ENCODE measurements at regions not wholly inside any gene's neighbourhood (a gene's known extent, or its start where the extent isn't known, plus 50 kb on each side); places are given as distances from the start of the nearest gene placed in this dataset.
"Not testable (repeated sequence)": the region's sequence is repeated elsewhere in the genome, so short reads cannot be mapped to it uniquely, and the experiment has no call there.

- DNase-seq = no peak
Observed at GRCh38 chrX:50967736-50968135, 57.2 kb downstream of the BMP15 start.

DNA sequence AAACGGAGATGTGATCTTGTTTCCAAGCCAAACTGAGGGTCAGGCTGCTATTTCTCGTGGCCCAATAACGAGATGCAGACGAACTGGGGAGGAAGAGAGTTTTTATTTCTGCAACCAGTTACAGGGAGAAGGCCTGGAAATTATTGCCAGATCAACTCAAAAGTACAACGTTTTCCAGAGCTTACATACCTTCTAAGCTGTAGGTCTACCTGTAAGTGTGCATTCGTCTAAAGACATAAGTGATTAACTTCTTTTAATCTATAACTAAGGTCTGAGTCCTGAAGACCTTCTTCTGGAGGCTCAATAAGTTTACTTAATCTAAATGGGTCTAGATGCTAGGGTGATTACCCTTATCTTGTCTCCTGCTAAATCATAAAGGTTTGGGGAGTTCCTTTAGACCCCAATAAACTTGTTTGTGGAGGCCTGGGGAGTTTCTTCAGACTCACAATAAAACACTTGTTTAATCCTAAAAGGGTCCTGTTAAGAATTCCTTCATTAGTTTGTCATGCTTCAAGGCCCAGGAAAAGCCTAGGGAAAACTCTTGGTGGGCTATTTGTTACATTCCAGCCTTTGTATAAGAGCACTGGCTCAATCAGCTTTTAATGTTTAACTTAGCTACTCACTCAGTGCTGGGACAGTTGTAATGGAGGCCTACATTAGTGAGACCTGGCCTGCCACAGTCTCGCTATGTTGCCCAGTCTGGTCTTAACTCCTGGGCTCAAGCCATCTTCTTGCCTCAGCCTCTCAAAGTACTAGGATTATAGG, 58.5 kb downstream of the BMP15 start:
- DNase-seq = not testable (repeated sequence)

- no peak for DNase-seq
Observed at GRCh38 chrX:50971395-50971794, 60.9 kb downstream of the BMP15 start.

- DNase-seq = no peak
Observed at GRCh38 chrX:50973199-50973598, 62.7 kb downstream of the BMP15 start.

- DNase-seq = no peak
Observed at GRCh38 chrX:50978920-50979682, 68.6 kb downstream of the BMP15 start.

- DNase-seq = no peak
Observed at GRCh38 chrX:50980251-50980650, 69.7 kb downstream of the BMP15 start.

DNA sequence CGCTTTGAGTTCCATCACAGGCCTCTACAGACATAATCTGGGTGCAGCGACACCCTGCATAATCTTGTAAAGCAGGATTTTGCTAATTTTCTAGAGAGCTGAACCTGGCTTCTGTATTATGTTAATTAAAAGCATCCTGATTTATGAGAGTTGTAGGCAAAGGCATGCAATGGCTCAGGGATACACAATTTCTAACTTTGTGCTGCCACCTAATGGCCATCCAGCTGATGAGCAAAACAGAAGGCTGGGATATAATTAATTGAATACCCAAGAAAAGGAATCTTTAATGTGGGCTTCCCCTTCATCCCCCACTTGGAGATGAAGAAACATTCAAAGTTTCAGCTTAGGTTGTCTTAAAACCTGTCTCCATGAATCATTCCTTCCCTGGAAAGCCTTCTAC, 78.1 kb downstream of the BMP15 start:
- no peak for DNase-seq

- DNase-seq = no peak
Observed at GRCh38 chrX:50996930-50997329, 86.4 kb downstream of the BMP15 start.

GRCh38 chrX:51000384-51000783, 89.8 kb downstream of the BMP15 start:
- not testable (repeated sequence) for DNase-seq

DNA sequence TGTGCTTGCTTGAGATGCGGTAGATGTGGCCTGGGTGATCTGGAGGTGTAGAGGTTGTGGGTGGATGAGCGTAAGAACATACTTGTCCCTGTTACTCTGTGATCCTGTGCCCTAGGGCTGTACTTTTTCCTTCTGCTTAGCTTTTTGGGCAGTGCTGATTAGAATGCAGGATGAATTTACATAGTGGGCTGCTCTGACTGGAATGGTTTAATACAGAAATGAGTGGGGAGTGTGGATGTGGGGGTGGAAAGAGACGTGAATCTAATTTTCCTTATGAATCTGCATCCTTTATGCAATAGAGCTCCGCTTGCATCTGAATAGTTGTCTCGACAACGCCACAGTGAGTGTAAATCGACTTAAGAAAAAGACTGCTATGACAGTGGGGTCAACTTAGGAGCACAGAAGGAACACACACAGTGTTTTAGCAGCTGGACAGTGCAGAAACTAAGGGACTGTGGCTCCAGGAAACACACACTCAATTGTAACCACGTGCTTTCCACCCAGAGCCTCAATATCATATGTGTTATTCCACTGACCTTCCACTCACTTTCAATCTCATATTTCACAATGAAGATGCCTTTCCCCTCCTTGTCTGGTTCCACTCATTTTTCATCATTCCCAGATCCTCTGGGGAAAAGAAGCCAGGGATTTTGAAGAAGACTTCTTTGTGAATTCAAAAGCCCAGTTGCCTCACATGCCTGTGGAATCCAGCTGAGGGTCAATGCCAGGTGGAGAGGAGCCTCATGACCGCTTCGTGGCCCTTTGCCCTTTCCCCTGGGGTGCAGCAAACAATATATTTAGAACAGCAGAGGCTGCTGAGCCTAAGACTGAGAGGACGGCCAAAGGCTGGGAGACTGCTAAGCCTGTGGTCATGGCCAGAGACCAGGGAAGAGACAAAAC, 91.4 kb downstream of the BMP15 start:
- not testable (repeated sequence) for DNase-seq

DNA sequence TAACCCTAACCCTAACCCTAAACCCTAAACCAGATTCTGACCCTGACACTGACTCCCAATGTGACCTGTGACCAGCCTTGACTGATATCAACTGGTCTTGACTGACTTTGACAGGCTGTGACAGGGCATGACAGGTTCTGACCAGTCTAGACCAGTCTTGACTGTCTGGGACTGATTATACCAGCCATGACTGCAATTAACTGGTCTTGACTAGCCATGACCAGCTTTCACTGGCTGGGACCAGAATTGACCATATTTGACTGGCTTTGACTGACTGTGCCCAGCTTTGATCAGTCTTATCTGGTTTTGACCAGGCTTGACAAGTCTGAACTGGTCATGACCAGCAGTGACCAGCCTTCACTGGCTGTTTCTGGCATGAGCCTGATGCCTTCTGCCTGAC, 95.5 kb downstream of the BMP15 start:
- DNase-seq = no peak

DNA sequence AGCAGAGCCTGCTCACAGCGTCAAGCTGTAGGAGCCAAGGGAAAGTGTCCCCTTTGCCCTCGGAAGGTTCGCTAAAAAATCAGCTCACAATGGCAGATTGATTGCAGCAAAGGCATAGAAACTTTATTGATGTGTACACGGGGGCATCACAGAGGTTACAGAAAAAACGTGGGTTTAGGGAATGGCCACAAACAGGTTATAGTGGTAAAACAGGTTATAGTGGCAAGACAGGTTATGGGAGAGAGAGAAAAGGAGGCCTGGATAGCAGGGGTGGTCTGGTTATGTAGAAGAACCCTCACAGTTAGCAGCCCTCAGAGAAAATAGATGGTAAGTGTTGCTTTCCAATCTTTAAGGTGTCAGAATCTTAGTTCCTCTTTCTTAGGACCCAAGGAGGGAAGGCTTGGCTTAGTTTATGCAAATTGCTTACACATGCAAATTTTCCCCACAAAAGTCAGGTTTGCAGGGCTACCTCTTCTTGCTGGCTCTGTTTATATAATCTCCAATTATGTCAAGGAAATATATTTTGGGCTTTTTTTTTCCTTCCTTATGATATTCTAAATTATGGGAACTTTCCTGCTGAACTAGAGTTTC, 113.7 kb downstream of the BMP15 start:
- DNase-seq = no peak

GRCh38 chrX:51026862-51027261, 116.3 kb downstream of the BMP15 start:
- no peak for DNase-seq

- DNase-seq = no peak
Observed at GRCh38 chrX:51035746-51036145, 125.2 kb downstream of the BMP15 start.

- DNase-seq = no peak
Observed at GRCh38 chrX:51047950-51048349, 137.4 kb downstream of the BMP15 start.

- no peak for DNase-seq
Observed at GRCh38 chrX:51053741-51054140, 143.2 kb downstream of the BMP15 start.

DNA sequence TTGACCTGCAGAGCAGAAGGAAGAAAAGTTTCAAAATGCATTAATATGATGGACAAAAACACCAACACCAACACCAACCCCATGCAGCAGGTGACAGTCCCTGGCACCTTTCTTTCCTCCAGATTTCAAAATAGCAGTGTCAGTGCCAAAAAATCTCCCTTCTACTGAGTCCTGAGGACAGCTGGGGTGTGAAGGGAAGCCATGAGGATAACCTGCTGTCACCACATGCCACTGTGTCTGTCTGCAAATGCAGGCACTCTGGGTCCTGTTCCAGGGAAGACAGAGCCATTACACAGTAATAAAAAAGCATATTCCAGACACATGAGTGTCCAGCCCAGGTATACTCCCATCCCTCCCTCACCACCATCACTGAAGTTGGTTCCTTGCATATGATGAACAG, 187.5 kb downstream of the BMP15 start:
- no peak for DNase-seq

DNA sequence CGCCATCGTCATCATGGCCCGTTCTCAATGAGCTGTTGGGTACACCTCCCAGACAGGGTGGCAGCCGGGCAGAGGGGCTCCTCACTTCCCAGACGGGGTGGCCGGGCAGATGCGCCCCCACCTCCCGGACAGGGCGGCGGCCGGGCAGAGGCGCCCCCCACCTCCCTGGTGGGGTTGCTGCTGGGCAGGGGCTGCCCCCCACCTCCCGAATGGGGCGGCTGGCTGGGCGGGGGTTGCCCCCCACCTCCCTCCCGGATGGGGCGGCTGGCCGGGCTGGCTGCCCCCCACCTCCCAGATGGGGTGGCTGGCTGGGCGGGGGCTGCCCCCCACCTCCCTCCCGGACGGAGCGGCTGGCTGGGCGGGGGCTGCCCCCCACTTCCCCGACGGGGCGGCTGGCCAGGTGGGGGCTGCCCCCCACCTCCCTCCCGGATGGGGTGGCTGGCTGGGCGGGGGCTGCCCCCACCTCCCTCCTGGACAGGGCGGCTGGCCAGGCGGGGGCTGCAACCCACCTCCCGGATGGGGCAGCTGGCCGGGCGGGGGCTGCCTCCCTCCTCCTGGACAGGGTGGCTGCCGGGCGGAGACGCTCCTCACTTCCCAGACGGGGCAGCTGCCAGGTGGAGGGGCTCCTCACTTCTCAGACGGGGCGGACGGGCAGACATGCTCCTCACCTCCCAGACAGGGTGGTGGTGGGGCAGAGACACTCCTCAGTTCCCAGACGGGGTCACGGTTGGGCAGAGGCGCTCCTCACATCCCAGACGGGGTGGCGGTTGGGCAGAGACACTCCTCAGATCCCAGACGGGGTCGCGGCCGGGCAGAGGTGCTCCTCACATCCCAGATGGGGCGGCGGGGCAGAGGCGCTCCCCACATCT, 208.8 kb downstream of the BMP15 start:
- DNase-seq = not testable (repeated sequence)

GRCh38 chrX:51125743-51126142, 206.9 kb upstream of the NUDT10 start:
- DNase-seq = not testable (repeated sequence)

DNA sequence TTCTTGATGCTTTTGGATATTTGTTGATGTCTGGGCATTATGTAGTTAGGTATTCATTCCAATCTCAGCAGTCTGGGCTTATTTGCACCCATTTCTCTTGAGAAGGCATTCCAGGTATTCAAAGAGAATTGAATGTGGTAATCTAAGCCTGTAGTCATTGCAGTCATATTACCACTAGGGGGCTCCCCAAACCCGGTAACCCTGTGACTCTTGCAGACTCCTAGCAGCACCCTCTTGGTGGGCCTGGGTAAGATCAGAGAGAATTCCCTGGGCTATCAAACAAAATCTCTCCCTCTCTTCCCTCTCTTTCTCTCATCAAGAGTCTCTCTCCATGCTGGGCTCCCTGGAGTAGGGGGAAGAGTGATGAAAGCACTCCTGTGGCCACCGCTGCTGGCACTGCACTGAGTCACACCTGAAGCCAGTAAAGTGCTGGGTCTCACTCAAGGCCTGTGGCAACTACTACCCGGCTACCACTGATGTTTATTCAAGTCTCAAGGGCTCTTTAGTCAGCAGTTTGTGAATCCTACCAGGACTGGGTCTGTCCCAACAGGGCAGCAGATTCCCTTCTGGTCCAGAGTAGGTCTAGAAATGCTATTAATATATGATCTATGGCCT, 187.7 kb upstream of the NUDT10 start:
- DNase-seq = peak; percentile 14

DNA sequence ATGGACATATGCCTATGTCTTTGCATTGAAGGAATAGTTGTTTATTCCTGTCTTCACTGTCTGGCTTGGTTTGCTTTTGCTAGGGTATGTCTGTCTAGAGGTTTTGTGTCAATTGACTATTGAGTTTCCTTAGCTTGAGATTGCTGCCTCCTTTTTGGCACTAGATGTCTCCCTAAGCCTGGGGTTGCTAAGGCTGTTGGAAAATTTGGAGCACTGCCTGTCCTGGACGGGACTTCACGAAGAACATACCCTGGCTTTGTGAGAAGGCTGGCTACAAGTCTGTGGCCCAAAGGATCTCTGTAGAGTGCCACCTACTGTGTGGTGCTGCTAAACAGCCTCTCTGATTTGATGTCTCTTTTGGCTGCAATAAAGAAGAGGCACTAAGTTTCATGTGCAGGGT, 183.8 kb upstream of the NUDT10 start:
- DNase-seq = no peak

Data from activated naive CD4-positive, alpha-beta T cell treated with anti-CD3 and anti-CD28 coated beads, Interleukin-2, amount 50 U/mL, for 16 hours (primary cell).